HG02571 (cell line): ENCODE measurements at regions not wholly inside any gene's neighbourhood (a gene's known extent, or its start where the extent isn't known, plus 50 kb on each side); places are given as distances from the start of the nearest gene placed in this dataset.

Source experiments
- ATAC-seq: cut with Tn5 transposase; IDR thresholded peaks from one replicate; pipeline ENCODE4 v1.9.1; 2021; ENCODE audit warnings: mild to moderate bottlenecking, moderate library complexity; ENCODE audit not compliant: unreplicated experiment

DNA sequence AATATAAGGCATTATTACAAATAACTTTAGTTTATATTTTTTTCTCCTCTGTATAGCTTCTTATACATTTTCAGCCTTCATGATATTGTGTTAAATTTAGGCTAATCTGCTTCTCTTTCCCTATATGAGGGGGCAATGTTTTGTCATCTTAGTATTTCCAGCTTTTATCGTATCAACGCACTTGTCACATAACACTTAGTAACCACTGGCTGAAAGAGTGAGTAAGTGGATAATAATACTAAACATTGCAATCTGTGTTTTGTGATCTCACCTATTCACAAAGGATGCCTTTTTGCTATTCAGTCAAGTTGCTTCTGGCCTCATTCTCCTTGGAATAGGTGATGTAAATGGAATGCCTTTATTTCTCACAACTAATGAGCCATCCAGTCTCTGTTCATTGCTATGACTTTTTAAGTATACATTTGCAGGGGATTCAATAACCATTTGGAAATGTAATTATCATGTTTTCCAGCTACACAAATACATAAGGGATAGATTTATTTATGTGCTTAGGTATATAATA is 260.9 kb downstream of the BMP4 start:
- ATAC-seq, result no peak

DNA sequence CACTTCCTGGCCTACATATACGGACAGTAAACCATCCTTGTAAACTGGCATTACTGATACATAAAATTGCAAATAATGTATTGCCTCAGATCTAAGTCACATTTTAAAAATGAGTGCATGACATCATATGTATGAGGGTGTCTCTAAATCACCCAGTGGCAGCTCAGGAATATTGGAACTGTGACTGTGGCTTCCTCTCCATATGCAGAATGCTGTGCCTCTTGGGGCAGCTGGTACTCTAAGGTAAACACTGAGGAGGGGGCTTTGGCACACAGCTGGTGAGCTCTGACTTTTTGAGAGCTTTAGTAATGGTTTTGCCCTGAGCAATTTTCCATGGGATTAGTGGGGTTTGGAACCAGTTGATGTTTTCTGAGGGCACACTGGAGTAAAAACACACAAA is 263.7 kb downstream of the BMP4 start:
- no peak for ATAC-seq

DNA sequence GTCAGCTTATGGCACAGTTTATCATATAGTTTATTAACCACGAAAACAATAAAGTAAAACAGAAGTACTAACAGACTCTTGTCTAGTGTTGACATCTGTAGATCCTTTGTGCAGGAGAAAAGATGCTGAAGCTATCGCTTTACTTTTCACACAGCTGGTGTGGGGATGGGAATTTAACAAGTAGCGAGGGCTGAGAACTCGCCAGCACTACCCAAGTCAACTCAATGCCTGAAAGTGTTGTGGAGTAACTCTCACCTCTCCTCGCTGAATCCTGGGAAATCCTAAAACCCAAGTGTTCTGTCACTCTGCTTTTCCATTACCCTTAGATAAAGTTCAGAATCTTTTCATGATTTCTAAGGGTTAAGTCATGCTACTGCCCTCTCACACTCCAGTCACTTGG is 264.2 kb downstream of the BMP4 start:
- no peak for ATAC-seq

DNA sequence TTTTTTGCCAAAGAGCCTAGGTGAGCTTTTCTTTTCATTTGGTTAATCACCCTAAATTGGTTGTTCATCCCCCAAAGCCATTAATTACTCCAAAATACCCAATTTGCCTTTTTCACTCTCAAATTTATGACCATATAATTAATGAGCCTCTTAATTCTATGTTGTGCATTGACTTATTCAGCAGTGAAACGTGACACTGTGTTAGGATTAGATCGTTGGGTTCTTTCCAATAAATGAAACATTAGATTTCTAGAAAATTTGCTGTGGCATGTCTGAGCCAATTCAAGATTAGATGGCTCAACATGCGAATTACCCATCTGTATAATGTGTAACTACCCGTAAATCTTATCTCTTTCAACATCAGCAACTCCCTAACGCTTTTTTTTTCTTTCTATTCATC is 273.4 kb downstream of the BMP4 start:
- ATAC-seq, result no peak

DNA sequence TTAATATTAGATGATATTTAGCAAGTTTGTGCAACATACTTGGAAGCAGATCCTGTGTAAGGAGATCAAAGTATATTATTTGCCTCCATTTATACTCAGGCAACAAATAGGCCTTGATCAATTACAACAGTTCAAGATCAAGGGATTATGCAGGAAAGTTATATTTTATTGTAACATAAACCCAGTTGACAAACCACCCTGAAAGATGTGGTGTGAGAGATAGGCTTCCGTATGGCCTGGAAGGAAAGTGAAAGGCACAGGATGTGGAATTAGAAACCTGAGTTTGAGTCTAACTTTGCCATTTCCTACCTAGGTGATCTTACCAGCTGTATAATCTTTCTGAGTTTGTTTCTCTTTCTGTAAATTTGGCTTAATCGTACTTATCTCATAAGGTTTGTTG is 284.1 kb downstream of the BMP4 start:
- ATAC-seq, result no peak

DNA sequence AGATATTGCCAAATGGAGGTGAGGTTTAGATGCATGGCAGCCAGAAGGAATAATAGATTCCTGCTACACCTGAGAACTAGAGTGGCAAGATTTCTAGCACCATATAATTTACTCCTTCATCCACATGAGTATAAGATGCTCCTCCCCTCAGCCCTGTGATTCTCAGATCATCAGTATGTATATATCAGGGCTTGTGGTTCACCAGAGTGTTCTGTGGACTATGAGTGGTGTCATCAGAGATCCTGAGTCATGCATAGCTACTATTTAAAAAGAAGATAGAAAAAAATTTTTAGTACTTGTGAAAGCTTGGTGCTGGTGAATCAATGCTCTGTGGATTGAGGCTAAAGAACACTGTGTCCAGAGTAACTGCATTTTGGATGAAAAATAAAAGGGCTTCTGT is 285.9 kb downstream of the BMP4 start:
- ATAC-seq, result no peak

DNA sequence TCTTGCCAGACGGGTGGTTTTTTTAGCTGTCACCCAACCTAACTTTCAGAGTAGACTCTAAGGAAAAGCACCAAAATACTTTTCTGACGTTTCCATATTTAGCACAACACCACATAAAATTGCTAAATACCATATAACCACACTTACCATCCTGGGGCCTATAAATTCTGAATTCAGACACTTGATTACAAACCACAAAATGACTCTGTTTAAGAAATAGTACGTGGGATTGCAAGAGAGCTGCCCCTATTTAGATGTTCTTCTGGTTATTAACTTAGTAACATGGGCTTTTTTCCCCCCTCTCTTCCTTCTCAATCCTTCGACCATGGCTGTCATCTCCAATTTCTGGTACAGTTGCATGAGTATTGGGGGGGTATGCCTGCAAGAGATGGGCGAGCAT is 287.7 kb downstream of the BMP4 start:
- no peak for ATAC-seq

DNA sequence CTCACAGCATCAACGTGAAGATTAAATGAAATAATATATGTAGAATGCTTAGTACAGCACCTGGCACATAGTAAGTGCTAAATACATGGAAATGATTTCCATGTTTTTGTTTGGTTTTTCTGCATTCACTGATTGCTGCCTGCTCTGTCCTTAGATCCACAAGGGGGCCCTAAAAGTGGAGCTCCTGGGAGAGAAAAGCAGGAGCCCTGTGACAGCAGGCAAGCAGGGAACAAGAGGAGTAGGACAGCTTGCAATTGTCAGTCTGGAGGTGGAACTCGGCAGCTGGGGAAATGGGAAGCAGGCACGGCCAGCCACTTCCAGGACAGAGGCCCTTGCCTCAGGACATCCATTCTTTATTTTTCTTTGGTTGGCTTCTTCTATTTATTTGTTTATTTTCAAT is 292.9 kb downstream of the BMP4 start:
- ATAC-seq, result no peak

DNA sequence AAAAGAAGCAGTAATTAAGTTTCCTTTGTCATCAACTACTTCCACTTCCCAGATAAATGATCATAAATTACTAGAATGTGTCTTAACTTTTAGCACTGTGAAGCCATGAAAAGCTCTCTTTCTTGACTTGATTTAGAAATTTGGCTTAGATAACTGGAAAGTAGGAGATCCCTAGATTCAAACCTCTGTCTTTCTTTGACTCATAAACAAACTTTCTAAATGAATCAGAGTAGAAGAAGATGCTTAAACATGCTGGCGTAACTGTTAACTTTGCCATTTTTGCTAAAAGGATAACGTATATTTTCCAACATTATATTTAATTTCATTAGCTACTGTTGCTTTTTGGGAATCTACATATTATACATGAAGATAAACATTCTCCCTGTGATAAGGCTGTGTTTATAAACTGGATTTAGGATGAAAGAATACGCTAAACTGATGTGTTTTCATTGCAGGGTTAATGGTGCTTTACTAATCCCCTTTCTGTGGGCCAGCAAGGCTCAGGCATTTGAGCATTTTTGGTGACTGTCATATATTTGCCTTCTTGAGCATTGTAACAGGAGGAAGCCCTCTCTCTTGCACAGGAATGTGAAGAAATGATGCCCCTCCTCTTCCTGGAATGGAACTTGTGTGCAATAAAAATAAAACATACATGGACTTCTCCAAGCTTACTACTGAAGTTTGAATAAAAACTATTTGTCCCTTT is 301.4 kb downstream of the BMP4 start:
- no peak for ATAC-seq

DNA sequence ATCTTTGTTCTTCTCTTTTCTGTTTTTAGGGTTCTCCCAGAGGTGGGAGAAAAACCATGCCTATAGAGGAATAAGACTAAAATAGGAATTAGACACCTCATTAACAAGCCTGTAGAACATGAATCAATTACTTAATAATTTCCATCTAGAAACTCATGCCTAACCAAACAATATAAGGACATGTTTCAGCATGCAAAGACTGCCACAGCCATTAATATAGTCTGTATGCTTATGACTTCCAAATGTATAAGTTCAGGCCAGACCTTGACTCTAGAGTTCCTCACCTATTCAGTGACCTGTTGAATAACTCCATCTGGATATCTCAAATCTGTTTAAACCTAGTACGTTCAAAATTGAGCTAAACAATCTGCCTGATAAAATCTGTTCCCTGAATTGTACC is 304.6 kb downstream of the BMP4 start:
- ATAC-seq, result no peak

DNA sequence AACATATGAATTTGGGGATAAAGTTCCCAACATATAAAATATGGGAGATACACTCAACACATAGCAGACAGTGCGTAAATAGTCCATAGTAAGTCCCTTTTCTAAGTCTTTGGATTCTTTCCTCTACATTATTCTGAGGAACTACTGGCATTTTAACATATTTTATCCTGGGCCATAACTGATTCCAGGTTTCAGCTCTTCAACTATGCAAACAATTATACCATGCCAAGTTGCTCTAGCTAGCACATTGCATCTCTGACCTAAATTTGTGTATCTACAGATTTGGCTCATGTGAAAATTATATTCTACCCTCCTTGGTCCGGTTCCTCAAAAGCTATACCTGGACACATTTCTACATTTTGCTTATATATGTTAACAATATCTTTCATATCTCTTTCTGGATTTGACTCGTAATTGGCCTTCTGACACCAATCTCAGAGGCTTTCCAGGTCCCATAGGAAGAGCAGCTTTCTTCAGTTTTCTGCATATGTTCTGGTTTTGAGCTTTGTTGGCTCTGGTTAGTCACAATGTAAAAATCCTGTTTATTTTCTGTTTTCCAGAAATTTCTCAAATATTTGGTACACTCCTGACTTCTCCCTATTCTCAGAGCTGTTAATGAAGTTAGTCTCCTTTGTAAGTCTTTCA is 305.4 kb downstream of the BMP4 start:
- ATAC-seq, result no peak

DNA sequence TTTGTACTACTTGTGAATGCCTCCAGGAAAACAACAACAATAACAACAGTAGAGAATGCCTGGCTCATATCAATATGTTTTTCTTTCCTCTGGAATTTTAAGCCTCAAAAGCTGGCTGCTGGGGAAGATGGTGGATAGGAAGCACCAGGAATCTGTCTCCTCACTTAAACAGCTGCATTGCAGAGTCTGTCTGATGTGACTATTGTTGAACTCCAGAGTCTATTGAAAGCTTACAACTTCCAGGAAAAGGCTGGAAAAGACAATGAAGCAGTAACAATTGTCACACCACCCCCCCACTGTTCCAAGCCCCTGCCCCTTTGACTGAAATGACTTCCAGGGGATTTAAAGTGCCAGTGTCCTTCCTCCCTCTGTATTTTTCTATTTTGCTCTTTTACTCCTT is 309.7 kb downstream of the BMP4 start:
- no peak for ATAC-seq

DNA sequence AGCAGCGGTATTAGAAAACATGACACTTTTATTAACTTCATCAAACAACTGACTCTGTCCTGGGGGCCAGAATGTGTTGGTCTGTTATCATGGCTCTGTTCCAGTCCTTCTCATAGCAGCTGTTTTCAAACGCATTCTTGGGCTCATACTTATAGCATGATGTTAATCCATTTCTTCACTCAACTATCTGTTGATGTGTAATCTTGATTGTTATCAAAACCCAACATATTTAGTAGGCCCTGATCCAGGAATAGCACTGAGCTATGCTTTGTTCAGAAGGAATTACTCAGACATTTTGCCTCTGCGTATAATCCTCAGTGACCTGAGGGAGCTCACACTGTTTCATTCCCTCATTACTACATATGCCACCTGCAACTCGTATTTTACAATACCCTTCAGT is 315.9 kb downstream of the BMP4 start:
- ATAC-seq, result no peak

DNA sequence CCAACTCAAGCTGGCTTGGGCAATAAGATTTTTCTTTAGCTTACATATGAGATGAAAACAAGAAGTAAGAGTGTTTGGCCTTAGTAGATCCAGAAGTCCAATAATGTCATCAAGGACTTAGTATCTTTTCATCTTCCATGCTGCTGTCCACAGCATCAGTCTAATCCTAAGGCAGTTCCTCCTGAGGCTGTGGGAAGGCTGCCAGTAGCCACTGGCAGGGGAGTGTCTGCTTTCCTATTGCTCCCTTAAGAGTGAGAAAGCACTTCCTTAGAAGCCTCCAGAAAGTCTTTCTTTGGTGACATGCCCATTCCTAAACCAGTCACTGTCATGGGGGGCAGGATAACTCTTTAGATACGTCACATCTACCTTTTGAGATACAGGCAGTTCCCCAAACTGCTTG is 317.7 kb downstream of the BMP4 start:
- no peak for ATAC-seq

DNA sequence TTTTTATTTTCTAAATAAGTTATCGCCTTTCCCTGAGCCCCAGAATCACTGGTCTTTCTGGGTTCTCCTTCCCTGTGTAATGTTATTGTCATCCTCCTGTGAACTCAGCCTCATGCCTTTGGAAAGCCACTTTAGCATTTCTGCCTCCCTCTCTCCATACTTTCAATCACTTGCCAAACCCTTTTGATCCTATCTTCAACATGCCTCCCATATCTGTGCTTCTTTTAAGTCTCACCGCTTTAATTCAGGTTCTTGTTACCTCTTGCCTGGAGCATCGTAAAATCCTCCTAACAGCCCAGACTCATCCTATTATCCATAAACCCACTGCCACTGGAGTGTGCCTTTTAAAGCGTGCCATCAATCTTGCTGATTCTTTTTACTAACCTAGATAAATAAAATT is 321.8 kb downstream of the BMP4 start:
- ATAC-seq, result no peak

DNA sequence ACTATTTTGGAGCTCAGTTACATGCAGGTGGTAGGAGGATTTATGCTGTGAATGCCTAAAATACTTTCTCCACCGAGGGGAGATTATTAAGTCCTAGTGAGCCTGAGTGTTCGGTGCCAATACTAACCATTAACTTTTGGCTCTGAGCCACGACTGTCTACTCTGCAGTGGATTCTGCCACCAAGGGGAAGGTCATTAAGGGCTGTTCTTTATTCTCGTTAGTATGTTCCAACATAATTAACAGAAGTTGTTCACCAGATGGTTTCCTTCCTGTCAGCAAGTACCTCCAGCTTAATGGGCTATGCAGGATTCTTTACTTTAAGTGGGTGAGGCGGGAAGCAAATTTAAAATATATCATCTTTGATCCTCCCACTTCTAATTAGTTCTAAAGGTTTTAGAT is 326.3 kb downstream of the BMP4 start:
- ATAC-seq, result no peak

DNA sequence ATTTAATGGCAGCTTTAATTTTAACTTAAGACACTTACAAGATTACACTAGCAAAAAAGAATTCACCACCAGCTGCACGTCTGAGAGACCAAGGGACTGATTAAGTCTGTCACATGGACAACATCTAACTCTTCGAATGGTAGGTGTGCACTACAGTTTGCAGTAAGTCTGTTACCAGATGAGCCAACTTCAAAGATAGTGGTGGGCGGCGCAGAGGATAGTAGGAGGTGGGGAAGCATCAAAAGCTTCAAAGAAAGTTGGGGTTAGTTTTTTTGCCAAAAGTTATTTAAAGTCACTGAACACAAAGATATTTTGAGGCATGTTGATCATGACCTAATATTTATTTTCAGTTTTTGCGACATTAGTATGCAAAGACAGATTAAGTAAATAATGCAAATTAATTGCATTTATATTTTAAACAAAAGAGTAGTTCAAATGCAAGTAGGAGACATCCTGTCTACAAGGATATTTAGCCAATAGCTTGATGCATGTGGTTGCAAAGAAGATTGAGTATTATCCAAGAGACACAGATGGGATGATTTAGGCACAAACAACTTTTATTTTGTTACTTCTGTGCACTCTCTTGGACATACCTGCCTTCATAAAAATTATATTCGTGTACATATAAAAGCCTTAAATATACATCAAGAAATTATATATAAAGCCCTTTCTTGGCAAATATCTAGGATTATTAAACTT is 327.7 kb downstream of the BMP4 start:
- no peak for ATAC-seq

DNA sequence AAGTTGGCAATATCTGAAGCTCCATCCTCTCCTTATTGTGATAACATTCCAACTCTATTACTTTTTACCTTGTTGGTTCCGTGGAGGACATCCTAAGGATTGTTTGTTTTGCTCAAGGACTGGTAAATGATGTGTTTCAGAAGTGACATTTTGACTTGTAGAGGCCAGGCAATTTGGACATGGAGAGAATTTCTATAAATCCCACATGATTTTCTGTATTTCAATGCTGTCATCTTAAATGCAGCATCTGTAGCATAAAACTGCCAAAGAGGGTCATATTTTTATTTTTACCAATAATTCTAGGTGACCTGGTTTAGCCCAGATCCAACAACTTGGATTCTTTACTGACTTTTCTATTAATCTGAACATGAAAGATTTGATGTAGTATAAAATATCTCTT is 328.4 kb downstream of the BMP4 start:
- ATAC-seq, result no peak

DNA sequence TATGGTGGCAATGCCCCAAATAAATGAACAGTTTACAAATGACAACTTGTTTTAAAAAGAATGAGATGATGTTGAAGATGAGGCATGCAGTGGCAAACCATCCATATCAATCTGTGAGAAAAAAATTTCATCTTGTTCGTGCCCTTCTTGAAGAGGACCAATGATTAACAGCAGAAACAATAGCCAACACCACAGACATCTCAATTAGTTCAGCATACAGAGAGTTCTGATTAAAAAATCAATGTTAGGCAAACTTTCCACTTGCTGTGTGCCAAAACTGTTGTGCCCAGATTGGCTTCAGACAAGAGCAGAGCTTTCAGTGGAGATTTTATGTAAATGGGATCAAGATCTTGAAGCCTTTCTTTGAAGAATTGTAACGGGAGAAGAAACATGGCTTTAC is 329.9 kb downstream of the BMP4 start:
- no peak for ATAC-seq

DNA sequence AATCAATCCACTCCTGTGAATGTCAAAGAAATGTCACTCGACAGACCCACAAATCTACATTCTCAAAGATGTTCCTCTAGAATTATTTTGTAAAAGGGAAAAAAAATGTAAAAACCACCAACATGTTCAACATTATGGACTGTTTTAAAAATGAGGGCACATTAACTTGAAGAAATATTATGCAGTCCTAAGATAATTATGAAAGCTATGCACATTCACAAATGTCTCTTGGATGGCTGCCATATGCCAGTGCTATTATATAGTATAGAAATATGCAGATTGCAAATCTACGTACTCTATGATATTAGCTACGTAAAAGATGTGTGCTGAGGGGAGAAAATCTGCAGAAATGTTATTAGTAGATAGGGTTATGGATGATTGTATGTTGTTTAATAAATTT is 334.2 kb downstream of the BMP4 start:
- ATAC-seq, result no peak

DNA sequence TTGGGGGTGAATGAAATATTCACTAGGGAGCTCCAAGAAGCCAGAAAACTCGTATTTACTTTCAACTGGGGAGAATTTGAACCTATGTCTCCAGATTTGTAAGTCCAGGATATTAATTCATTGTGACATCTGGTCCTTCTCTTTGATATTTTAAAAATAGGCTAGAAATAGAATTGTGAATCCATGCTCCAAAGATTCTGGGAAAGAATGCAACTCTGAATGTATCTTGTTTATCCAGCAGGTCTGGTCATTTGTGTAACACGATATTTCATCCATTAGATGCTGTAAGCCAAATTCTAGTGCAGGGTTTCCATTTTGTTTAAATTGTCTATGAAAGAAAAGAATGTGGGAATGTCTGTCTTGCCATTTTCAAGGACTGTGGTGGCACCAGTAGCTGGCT is 334.7 kb downstream of the BMP4 start:
- ATAC-seq, result no peak

DNA sequence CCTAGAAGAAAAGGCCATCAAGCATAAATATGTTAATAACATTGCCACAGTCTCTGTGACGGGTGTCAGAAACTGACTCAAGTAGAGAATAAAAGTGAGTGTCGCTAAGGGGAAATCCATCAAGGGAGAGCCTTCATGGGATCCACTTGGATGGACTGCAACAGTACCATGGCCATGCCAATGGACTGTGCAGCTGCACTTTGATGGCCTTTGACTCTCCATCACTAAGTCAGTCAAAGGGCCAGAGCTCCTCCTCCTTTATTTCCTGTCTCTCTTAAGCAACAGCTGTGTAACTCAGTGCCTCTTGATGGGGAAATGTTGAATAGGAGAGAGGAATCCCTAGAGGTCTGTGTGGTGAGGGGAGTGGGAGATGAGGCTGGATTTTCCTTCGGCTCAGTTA is 335.2 kb downstream of the BMP4 start:
- ATAC-seq, result peak; percentile 49
